ENCODE measurements at regions not wholly inside any gene's neighbourhood (a gene's known extent, or its start where the extent isn't known, plus 50 kb on each side); places are given as distances from the start of the nearest gene placed in this dataset.

GRCh38 chr10:23974746-23975272 is 234.1 kb upstream of the KIAA1217 start:
- TF ChIP-seq CTCF (conservative IDR thresholded peaks at IDR 0.05 in 1 of 2, IDR thresholded peaks at IDR 0.05 in 1 of 2; ENCODE audit: low read depth in 1 of 2, low read length in 2 of 2) = no peak
- TF ChIP-seq EZH2 (IDR thresholded peaks at IDR 0.05; ENCODE audit: low read length, missing control alignments) = no peak
